Gastrocnemius medialis (tissue), 4 donors: ENCODE measurements at regions not wholly inside any gene's neighbourhood (a gene's known extent, or its start where the extent isn't known, plus 50 kb on each side); places are given as distances from the start of the nearest gene placed in this dataset.

Source experiments
- POLR2A ChIP-seq, 2 donors: fragments of 450-650 bp; IDR thresholded peaks; one replicate each; pipeline ENCODE4 v1.6.1; 2017; ENCODE audit warnings: antibody characterized with exemption in 2 of 2, mild to moderate bottlenecking in 2 of 2, moderate library complexity in 2 of 2
- TF ChIP-seq, protein P1 (sequence below), 5 experiments: fragments of 450-650 bp in 3 of 5; fragments of 200-600 bp in 2 of 5; sonication (generic) in 2 of 5; IDR thresholded peaks in 4 of 5; conservative IDR thresholded peaks in 1 of 5; 1 replicate in 4 of 5; 2 replicates in 1 of 5; pipeline ENCODE4 v1.5.1; 2016 to 2019; ENCODE audit warnings: antibody characterized with exemption in 5 of 5, mild to moderate bottlenecking in 3 of 5, moderate library complexity in 3 of 5

GRCh38 chr10:129253161-129253864, 213.7 kb upstream of the MGMT start:
- TF ChIP-seq, protein P1, sequence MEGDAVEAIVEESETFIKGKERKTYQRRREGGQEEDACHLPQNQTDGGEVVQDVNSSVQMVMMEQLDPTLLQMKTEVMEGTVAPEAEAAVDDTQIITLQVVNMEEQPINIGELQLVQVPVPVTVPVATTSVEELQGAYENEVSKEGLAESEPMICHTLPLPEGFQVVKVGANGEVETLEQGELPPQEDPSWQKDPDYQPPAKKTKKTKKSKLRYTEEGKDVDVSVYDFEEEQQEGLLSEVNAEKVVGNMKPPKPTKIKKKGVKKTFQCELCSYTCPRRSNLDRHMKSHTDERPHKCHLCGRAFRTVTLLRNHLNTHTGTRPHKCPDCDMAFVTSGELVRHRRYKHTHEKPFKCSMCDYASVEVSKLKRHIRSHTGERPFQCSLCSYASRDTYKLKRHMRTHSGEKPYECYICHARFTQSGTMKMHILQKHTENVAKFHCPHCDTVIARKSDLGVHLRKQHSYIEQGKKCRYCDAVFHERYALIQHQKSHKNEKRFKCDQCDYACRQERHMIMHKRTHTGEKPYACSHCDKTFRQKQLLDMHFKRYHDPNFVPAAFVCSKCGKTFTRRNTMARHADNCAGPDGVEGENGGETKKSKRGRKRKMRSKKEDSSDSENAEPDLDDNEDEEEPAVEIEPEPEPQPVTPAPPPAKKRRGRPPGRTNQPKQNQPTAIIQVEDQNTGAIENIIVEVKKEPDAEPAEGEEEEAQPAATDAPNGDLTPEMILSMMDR (IDR thresholded peaks at IDR 0.05 in 4 of 5, conservative IDR thresholded peaks at IDR 0.05 in 1 of 5): no peak
- TF ChIP-seq POLR2A (IDR thresholded peaks at IDR 0.05): no peak
